SH-SY5Y (cell line): ENCODE measurements at regions not wholly inside any gene's neighbourhood (a gene's known extent, or its start where the extent isn't known, plus 50 kb on each side); places are given as distances from the start of the nearest gene placed in this dataset.

Source experiments
- GATA2 ChIP-seq: IDR thresholded peaks from 2 replicates; pipeline ENCODE4 v1.6.1; 2011; ENCODE audit warnings: mild to moderate bottlenecking, low read depth, low read length
- GATA3 ChIP-seq: IDR thresholded peaks from 2 replicates; pipeline ENCODE4 v1.6.1; 2011; ENCODE audit warnings: low read depth, mild to moderate bottlenecking, low read length, moderate library complexity

DNA sequence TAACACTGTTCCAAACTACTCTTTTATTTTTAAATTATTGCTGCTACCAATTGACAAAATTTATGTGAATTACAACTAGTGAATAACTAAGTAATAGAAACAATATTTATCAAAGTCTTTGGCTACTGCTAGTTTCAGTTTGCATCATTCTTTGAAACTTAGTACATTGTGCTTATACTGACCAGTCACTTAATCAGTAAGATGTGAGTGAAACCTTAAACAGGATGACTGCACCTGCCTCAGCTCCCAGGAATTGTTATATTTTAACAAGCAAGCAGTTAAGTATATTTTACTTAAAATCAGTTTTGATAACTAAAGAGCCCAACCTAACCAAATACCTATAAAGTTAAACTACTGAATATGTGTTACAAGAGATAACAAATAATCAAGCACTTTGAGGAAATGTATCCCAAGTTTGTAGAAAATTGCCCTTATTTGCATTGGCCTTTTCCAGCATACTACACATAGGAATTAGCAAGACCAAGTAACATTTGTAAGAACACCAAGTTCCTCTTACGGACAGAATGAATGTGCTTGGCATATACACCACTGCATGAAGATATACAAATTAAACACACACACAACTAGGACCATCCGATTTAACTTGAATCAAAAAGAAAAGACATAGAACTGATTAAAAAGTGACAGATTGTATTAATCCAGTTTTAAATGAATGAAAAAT is 545.5 kb upstream of the DAB2 start:
- no peak for TF ChIP-seq GATA2
- TF ChIP-seq GATA3, result no peak
